HG02885 (cell line): ENCODE measurements at regions not wholly inside any gene's neighbourhood (a gene's known extent, or its start where the extent isn't known, plus 50 kb on each side); places are given as distances from the start of the nearest gene placed in this dataset.

ENCODE experiments used
- ATAC-seq: cut with Tn5 transposase; IDR thresholded peaks from one replicate; pipeline ENCODE4 v1.9.1; 2021; ENCODE audit warnings: mild to moderate bottlenecking; ENCODE audit not compliant: unreplicated experiment, poor library complexity

DNA sequence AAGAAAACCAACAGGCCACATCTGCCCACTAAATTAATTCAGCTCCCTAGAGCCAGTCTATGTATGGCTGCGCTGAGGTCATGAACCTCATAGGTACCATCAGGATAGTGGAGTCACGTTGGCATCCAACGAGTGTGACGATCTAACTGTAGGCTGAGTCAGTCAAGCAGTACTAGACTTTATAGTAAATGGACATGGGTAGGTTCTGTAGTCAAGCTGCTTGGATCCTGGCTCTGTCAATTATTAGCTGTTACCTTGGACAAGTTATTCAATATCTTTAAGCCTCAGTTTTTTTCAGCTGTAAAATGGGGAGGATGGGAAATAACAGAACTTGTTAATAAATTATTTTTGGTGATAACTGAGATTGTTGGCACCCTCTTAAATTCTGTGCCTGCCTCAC is 432.4 kb upstream of the RASGEF1B start:
- no peak for ATAC-seq

GRCh38 chr4:81903212-81903611 is 431.5 kb upstream of the RASGEF1B start:
- ATAC-seq = no peak

- no peak for ATAC-seq
Measured at GRCh38 chr4:81898862-81899504, 427.3 kb upstream of the RASGEF1B start.

DNA sequence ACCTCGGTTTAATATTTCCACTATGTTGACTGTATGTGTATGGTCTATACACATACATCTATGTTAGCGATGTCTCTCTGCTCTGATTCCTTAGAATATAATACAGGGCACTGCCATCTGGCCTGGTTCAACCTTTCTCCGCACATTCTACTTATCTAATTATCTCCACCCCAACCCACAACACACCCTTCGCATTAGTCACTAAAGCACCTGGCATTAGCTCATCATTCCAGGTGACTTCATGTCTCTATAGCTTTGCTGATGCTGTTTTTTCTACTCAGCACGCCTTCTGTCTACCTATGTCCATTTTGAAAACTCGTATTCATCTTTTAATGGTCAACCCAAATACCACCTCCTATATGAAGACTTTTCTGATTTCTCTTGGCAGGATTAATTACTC is 425.2 kb upstream of the RASGEF1B start:
- no peak for ATAC-seq

DNA sequence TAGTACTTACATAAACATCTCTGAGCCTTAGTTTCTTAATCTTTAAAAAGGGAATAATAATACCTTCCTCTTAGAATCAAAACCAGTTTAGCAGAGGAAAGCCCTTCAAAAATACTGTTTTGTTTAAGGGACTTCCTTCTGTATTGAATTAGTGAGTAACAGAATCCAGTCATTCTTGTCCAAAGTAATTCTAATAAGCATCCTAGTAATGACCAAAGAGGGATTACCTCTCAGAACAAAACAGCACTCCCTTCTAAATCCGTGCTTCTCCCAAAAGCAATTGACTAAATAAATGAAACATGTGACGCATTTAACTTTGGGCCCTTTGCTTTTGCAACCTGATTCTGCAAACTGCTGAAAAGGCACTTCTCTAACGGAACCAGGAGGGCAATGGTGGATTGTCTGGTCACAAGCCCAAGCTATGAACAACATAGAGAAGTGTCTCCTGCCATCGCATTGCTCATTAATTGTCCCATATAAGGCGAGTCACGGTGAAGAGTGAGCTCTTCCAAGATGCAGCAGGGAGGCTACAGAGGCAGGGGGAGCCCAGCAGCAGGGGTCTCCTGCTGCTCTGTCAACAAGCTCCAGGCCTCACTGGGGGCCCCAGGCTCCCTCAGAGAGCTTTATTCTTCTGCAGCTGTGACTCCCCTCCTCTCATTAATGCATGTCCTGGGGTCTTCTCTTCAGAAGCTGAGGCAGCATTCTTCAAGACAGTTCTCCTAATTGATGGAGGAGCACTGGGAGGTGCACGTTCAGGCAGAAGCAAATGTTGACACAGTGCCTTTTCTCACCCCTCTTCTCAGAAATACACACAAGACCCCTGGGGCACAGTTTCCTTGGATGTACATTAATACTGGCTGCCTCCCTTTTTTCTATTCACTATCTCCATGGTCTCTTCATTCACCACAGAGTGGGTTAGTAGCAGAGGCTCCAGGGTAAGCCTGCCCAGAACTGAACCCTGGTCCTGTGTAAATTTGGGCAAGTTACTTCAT is 419.6 kb upstream of the RASGEF1B start:
- ATAC-seq = no peak

GRCh38 chr4:81884986-81885385 is 413.3 kb upstream of the RASGEF1B start:
- ATAC-seq = no peak

DNA sequence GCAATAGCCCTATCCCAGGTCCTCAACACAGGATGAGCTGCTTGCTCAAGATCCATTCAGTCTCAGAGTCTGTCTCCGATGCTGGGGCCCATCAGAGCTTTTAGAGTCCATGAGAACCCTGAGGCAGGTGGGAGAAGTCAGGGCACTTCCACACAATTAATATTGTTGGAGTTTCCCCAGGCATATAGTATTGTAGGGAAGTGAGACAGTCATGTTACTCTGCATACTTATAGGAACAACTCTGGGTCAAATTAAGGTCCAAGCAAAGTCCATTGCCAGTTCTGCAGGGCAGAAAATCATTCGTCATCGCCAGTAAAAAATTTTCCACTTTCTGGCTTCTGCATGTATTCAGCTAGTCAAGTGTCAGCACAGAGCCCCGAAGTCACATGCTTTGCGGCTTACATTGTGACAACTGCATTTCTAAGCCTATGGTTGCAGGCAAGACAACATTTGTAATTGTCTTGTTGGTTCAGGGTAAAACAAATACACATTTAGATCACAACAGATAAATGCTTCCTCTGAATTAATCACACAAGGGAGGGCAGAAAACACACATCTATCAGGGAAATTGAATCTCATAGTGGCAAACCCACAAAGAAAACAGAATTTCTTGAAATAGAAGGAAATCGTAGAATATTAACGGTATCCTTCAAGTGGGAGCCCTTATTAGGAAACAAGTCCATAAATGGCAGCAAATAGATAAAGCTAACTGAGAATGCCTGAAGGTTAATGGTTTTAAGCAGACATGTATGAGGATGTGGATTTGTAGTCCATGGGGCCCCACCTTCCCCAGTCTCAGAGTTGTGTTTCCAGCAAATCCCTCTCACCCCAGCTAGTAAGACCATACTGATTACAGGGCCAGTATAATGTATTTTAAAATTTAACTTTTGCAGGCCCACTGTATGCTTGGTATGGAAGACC is 412.1 kb upstream of the RASGEF1B start:
- ATAC-seq = no peak

GRCh38 chr4:81883004-81883403 is 411.3 kb upstream of the RASGEF1B start:
- no peak for ATAC-seq

DNA sequence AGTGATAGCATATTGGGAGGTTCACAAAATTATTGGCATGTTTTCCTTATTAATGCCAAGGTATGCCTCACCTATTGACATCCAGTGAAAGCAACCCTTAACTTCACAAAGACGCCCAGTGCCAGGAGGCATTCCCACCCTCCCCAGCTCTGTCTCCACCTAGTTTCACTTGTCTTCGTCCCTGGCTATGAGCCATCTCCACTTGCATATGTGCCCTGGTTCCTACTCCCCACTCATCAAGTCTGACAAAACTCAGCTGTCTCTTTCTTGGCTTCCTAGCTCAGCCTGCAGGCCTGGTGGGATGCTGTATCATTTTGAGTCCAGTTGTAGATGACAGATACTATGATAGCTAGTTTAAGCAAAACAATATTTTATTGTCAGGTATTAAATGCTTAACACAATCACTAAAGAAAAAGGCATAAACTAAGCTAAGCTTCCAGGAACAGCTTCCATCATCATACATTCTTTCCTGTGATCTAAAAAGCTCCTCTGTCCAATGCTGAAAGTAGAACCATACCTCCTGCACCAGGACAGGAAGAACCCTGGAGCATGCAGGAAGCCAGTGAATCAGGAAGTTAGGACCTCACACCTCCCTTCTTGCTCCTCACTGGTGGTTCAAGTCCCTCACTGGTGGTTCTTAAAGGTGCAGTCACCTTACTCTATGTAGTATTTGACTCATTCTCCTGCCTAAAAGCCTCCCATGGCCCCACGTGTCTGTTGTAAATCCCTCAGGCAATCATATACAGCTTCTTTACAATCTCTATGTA is 410.3 kb upstream of the RASGEF1B start:
- no peak for ATAC-seq

- no peak for ATAC-seq
Measured at GRCh38 chr4:81876106-81876505, 404.4 kb upstream of the RASGEF1B start.

DNA sequence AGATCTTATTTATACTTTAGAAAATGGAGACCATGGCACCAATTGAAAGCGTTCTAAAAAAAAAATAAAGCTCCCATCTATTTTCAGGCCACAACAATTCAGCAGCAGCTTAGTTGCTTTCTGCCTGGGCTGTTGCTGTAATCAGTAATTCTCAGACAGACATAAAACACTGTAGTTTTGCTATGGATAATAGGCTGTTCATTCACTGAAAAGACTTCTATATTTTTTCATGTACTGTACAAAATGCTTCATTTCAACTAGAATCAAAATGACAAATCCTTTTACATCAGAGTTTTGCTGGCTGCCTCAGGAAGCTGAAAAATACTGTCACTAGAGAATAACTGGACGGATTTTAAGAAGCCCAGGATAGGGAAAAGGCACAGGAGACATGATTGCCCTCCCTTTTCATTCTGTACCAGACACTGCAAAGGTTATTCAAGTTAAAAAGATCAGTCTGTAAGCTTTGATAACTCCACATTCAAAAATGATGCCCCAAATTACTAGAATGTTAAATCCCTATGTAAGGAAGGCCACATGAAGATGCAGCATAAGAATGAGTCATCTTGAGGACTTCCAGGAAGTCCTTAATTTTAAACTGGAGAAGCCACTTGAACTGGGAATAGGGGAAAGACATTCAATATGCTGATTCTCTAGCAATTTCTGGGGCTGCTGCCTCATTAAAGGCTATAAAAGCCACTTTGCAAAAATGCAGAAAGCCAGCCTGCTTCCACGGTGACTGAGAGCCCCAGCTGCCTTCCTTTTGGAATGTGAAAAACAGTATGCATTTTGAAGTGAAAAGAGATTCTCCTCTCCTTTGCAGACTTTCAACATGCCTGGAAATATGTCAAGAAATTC is 403.2 kb upstream of the RASGEF1B start:
- no peak for ATAC-seq

DNA sequence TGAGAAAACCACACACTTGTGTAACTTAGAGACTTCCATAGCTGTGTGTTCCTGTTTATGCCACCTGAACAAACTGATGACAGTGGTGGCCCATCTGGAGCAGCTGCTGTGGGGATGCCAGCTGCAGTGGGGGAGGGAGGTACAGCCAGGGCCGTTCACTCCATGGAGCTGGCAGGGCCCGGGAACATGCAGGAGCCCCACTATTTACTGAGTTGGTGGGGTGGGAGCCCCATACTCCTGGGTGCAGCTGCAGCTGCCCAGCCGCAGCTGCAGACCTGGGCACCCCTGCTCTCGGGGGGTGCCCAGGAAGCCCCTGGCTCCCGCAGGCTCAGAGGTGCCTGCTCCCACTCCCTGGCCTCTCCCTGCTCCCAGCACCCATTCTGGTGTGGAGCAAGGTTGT is 398.6 kb upstream of the RASGEF1B start:
- ATAC-seq = no peak

DNA sequence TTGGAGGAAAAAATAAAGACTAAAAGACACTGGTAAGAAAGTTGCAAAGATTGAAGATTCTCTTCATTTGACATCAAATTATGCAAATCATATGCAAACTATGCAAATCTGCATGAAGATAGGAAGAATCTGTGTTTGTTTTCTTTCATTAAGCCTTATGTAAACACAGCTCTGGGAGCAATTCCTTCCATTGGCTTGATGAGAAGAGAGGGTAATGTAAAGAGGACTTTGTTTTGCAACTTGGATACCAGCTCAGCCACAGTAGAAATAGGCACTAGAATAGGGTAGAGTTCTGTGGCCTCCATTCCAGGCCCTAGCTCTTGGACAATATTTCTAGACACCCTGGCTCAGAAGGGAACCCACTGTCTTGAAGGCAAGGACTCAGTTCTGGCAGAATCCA is 388.4 kb upstream of the RASGEF1B start:
- no peak for ATAC-seq

DNA sequence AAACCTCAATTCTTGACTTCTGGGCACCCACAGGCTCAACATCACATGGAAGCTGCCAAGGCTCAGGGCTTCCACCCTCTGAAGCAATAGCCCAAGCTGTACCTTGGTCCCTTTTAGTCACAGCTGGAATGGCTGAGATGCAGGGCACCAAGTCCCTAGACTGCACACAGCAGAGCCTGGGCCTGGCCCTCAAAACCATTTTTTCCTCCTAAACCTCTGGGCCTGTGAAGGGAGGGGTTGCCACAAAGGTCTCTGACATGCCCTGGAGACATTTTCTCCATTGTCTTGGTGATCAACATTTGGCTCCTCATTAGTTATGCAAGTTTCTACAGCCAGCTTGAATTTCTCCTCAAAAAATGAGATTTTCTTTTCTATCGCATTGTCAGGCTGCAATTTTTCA is 382.7 kb upstream of the RASGEF1B start:
- ATAC-seq = no peak

DNA sequence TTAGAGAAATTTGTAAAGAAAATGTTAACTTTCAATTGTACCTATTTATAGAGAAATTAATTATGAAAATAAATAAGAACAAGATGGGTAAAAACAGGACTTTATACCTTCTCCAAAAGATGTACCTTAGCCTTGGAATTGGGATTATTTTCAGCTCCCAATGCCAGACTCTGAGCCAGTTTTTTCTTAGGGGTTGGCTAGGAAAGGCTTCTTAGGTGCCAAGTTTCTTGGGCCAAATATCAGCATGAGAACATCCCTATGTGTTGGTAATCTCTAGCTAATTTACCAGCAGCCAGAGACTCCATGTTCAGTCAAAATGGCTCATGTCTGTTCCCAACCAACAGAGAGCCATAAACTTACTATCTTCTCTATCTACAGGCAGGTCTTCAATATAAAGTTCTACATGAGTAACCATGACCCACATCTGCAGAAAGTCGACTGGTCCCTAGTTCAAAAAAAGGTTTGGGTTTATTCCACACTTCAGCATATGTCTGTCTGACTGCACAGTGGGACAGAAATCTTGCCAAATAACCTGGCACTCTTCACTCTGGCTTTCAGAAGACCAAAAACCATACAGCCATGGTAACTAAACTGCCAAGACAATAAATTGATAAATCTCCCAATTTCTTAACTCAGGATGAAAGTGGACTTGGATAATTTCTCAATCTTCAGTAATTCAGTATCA is 380.5 kb upstream of the RASGEF1B start:
- no peak for ATAC-seq

DNA sequence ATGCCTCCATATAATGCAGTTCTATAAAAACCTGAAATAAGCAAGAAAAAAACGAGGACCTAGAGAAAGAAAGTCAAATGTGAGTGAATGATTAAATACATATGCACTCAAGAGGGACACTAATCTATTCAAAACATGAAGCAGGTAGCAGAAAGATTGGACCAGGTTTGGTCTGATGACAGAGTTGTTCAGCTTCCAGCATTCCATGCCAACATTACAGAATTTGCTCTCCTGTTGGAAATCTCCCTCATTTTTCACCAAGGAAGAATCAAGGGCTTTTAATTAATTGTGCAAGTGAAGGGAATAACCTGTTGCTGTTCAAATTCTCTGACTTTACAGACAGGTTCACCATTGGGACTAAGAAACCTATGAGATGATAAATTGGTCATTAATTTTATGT is 379.0 kb upstream of the RASGEF1B start:
- no peak for ATAC-seq

- no peak for ATAC-seq
Measured at GRCh38 chr4:81845761-81846160, 374.1 kb upstream of the RASGEF1B start.

GRCh38 chr4:81845273-81845672 is 373.6 kb upstream of the RASGEF1B start:
- ATAC-seq = no peak
